DND-41 (cell line): ENCODE measurements at regions not wholly inside any gene's neighbourhood (a gene's known extent, or its start where the extent isn't known, plus 50 kb on each side); places are given as distances from the start of the nearest gene placed in this dataset.

Source experiments
- CTCF ChIP-seq: IDR thresholded peaks from 2 replicates; pipeline ENCODE4 v1.5.1; 2012; ENCODE audit warnings: borderline replicate concordance, low read length, moderate library complexity, mild to moderate bottlenecking; ENCODE audit not compliant: poor library complexity, severe bottlenecking; ENCODE audit errors: extremely low read depth
- EZH2 ChIP-seq: IDR thresholded peaks from 3 replicates; pipeline ENCODE4 v1.6.1; 2012; ENCODE audit warnings: borderline replicate concordance, low read depth, mild to moderate bottlenecking, moderate library complexity, low read length, inconsistent platforms; ENCODE audit not compliant: severe bottlenecking

GRCh38 chr19:27734496-27735220, 1478.3 kb downstream of the UQCRFS1 start:
- no peak for TF ChIP-seq CTCF
- no peak for TF ChIP-seq EZH2
